CD4-positive, alpha-beta memory T cell (primary cell): ENCODE measurements at regions not wholly inside any gene's neighbourhood (a gene's known extent, or its start where the extent isn't known, plus 50 kb on each side); places are given as distances from the start of the nearest gene placed in this dataset.

Experiments
- CTCF ChIA-PET: fragments of 350-600 bp; sonication (Branson Sonifier 250); formaldehyde crosslinking; loops from one replicate; lab custom pipeline; 2021; ENCODE audit warnings: inconsistent platforms; ENCODE audit not compliant: partially characterized antibody; lab: Charles Lee
- POLR2A ChIA-PET: fragments of 350-600 bp; sonication (Branson Sonifier 250); formaldehyde crosslinking; loops from one replicate; lab custom pipeline; 2021; ENCODE audit not compliant: partially characterized antibody; lab: Charles Lee
- DNase-seq, 5 donors: peaks; one replicate each; pipeline versions ENCODE4 v3.0.0 to v3.0.0-alpha.2; 2020 to 2022; ENCODE audit warnings: mixed read lengths in 1 of 5
- H3K27ac ChIP-seq: one replicate; pipeline ENCODE4 v1.7.0; 2013; ENCODE audit warnings: low read depth, low read length
- H3K27me3 ChIP-seq: 2 replicates; pipeline ENCODE4 v1.7.0; 2013; ENCODE audit warnings: mild to moderate bottlenecking, low read length, moderate library complexity; ENCODE audit not compliant: insufficient read depth
- H3K36me3 ChIP-seq: 2 replicates; pipeline ENCODE4 v1.7.0; 2013; ENCODE audit warnings: mild to moderate bottlenecking, low read length, moderate library complexity; ENCODE audit not compliant: insufficient read depth
- H3K4me1 ChIP-seq: 2 replicates; pipeline ENCODE4 v1.7.0; 2013; ENCODE audit warnings: mild to moderate bottlenecking, low read length, moderate library complexity; ENCODE audit not compliant: insufficient read depth
- H3K4me3 ChIP-seq, 2 donors: one replicate each; pipeline ENCODE4 v1.7.0; 2013; ENCODE audit warnings: low read length in 2 of 2, mild to moderate bottlenecking in 1 of 2
- H3K9me3 ChIP-seq, 2 donors: one replicate each; pipeline ENCODE4 v1.7.0; 2013; ENCODE audit warnings: low read length in 2 of 2, control low read depth in 1 of 2; ENCODE audit not compliant: control insufficient read depth in 1 of 2
- H3K27ac Mint-ChIP-seq, 7 donors: one replicate each; pipeline ENCODE4 v1.8.0; 2020 to 2021; ENCODE audit warnings: mixed read lengths in 7 of 7, mild to moderate bottlenecking in 6 of 7, inconsistent platforms in 3 of 7, moderate library complexity in 3 of 7
- H3K27me3 Mint-ChIP-seq, 2 donors: one replicate each; pipeline ENCODE4 v1.8.0; 2020 to 2021; ENCODE audit warnings: mixed read lengths in 2 of 2
- H3K36me3 Mint-ChIP-seq, 2 donors: one replicate each; pipeline ENCODE4 v1.8.0; 2020 to 2021; ENCODE audit warnings: mixed read lengths in 2 of 2, inconsistent platforms in 1 of 2, mild to moderate bottlenecking in 1 of 2
- H3K4me1 Mint-ChIP-seq, 4 donors: one replicate each; pipeline ENCODE4 v1.8.0; 2020 to 2021; ENCODE audit warnings: mixed read lengths in 4 of 4, mild to moderate bottlenecking in 1 of 4
- H3K4me3 Mint-ChIP-seq, 8 donors: one replicate each; pipeline ENCODE4 v1.8.0; 2020 to 2021; ENCODE audit warnings: mixed read lengths in 8 of 8, mild to moderate bottlenecking in 7 of 8, moderate library complexity in 6 of 8, inconsistent platforms in 3 of 8
- H3K9me3 Mint-ChIP-seq, 8 donors: one replicate each; pipeline ENCODE4 v1.8.0; 2020 to 2021; ENCODE audit warnings: mixed read lengths in 8 of 8, mild to moderate bottlenecking in 5 of 8, inconsistent platforms in 3 of 8, moderate library complexity in 1 of 8
- intact Hi-C: fragments of 100-400 bp; cut with micrococcal nuclease; formaldehyde crosslinking; loops from one replicate; pipeline ENCODE4 v1.15.1; 2023

GRCh38 chr2:187943772-187944369 is 347.8 kb upstream of the GULP1 start:
- Histone ChIP-seq H3K36me3 (no peaks in the 10 kb centered on the region), H3K27me3 (no peaks in the 10 kb centered on the region), H3K9me3 (no peaks in the 10 kb centered on the region), H3K4me3 (no peak overlapping the region), H3K27ac (no peak overlapping the region), H3K4me1 (no peaks in the 10 kb centered on the region)
- DNase-seq = no peak
- Mint-ChIP-seq H3K9me3 (peaks cover 0 to 4% (median under 1%) of the 10 kb centered on the region in 8 donors), H3K4me1 (no peaks in the 10 kb centered on the region), H3K27me3 (no peaks in the 10 kb centered on the region), H3K36me3 (no peaks in the 10 kb centered on the region), H3K27ac (no peak overlapping the region), H3K4me3 (no peak overlapping the region)
- intact Hi-C loops = no loop called here
- ChIA-PET CTCF (interaction anchor here (1.1 kb wide), 1 partner anchor 9 kb away, joined by 3 read pairs; no protein-coding TSS in a partner anchor), POLR2A (no interaction called here)

GRCh38 chr2:187949859-187950258 is 341.8 kb upstream of the GULP1 start:
- ChIA-PET POLR2A (no interaction called here), CTCF (no interaction called here)
- Histone ChIP-seq H3K36me3 (no peaks in the 10 kb centered on the region), H3K4me1 (no peaks in the 10 kb centered on the region), H3K27me3 (no peaks in the 10 kb centered on the region), H3K4me3 (no peak overlapping the region), H3K9me3 (no peaks in the 10 kb centered on the region), H3K27ac (no peak overlapping the region)
- Mint-ChIP-seq H3K36me3 (no peaks in the 10 kb centered on the region), H3K9me3 (peaks cover 2 to 22% (median 11%) of the 10 kb centered on the region in 8 donors), H3K4me1 (no peaks in the 10 kb centered on the region), H3K4me3 (no peak overlapping the region), H3K27ac (no peak overlapping the region), H3K27me3 (no peaks in the 10 kb centered on the region)
- intact Hi-C loops = no loop called here
- no peak for DNase-seq

GRCh38 chr2:187951470-187952218 is 340.0 kb upstream of the GULP1 start:
- intact Hi-C loops = no loop called here
- no peaks in the 10 kb centered on the region for H3K4me1 Mint-ChIP-seq
- Histone ChIP-seq H3K27me3 (no peaks in the 10 kb centered on the region), H3K36me3 (no peaks in the 10 kb centered on the region), H3K4me1 (no peaks in the 10 kb centered on the region), H3K4me3 (no peak overlapping the region), H3K27ac (no peak overlapping the region), H3K9me3 (no peaks in the 10 kb centered on the region)
- H3K4me3 Mint-ChIP-seq = no peak overlapping the region
- POLR2A ChIA-PET = no interaction called here
- H3K27me3 Mint-ChIP-seq = no peaks in the 10 kb centered on the region
- no peak for DNase-seq
- peaks cover 0 to 22% (median 10%) of the 10 kb centered on the region in 8 donors for H3K9me3 Mint-ChIP-seq
- no peak overlapping the region for H3K27ac Mint-ChIP-seq
- CTCF ChIA-PET = no interaction called here
- H3K36me3 Mint-ChIP-seq = no peaks in the 10 kb centered on the region

- no peaks in the 10 kb centered on the region for H3K36me3 ChIP-seq
- no peaks in the 10 kb centered on the region for H3K27me3 Mint-ChIP-seq
- CTCF ChIA-PET = no interaction called here
Measured at GRCh38 chr2:187956906-187957534, 334.7 kb upstream of the GULP1 start.

GRCh38 chr2:187959821-187960220 is 331.9 kb upstream of the GULP1 start:
- Mint-ChIP-seq H3K9me3 (peaks cover 0 to 5% (median 0%) of the 10 kb centered on the region in 8 donors), H3K4me3 (no peak overlapping the region), H3K36me3 (no peaks in the 10 kb centered on the region), H3K27ac (no peak overlapping the region), H3K27me3 (no peaks in the 10 kb centered on the region), H3K4me1 (no peaks in the 10 kb centered on the region)
- no peak for DNase-seq
- no peaks in the 10 kb centered on the region for H3K9me3 ChIP-seq
- ChIA-PET CTCF (no interaction called here), POLR2A (no interaction called here)
- H3K27me3 ChIP-seq = no peaks in the 10 kb centered on the region
- no peak overlapping the region for H3K27ac ChIP-seq
- intact Hi-C loops = no loop called here
- no peak overlapping the region for H3K4me3 ChIP-seq
- H3K36me3 ChIP-seq = no peaks in the 10 kb centered on the region
- H3K4me1 ChIP-seq = no peaks in the 10 kb centered on the region

More at GRCh38 chr2:187956906-187957534, 334.7 kb upstream of the GULP1 start:
- POLR2A ChIA-PET = no interaction called here
- no peaks in the 10 kb centered on the region for H3K4me1 Mint-ChIP-seq
- Histone ChIP-seq H3K9me3 (no peaks in the 10 kb centered on the region), H3K4me1 (no peaks in the 10 kb centered on the region), H3K4me3 (no peak overlapping the region), H3K27ac (no peak overlapping the region), H3K27me3 (no peaks in the 10 kb centered on the region)
- H3K27ac Mint-ChIP-seq = no peak overlapping the region
- intact Hi-C loops = no loop called here
- H3K4me3 Mint-ChIP-seq = no peak overlapping the region
- H3K36me3 Mint-ChIP-seq = no peaks in the 10 kb centered on the region
- peaks cover 0 to 10% (median 3%) of the 10 kb centered on the region in 8 donors for H3K9me3 Mint-ChIP-seq
- no peak for DNase-seq

GRCh38 chr2:187962538-187962937 is 329.1 kb upstream of the GULP1 start:
- no peaks in the 10 kb centered on the region for H3K27me3 ChIP-seq
- no peaks in the 10 kb centered on the region for H3K4me1 ChIP-seq
- no peak overlapping the region for H3K27ac Mint-ChIP-seq
- peaks cover 0 to 4% (median 0%) of the 10 kb centered on the region in 8 donors for H3K9me3 Mint-ChIP-seq
- DNase-seq = no peak
- intact Hi-C loops = no loop called here
- POLR2A ChIA-PET = no interaction called here
- H3K4me3 ChIP-seq = no peak overlapping the region
- no peaks in the 10 kb centered on the region for H3K9me3 ChIP-seq
- H3K27ac ChIP-seq = no peak overlapping the region
- no peak overlapping the region for H3K4me3 Mint-ChIP-seq
- H3K27me3 Mint-ChIP-seq = no peaks in the 10 kb centered on the region
- CTCF ChIA-PET = no interaction called here
- no peaks in the 10 kb centered on the region for H3K36me3 ChIP-seq
- no peaks in the 10 kb centered on the region for H3K36me3 Mint-ChIP-seq
- no peaks in the 10 kb centered on the region for H3K4me1 Mint-ChIP-seq

- POLR2A ChIA-PET = no interaction called here
- no peak for DNase-seq
- Histone ChIP-seq H3K4me1 (no peaks in the 10 kb centered on the region), H3K27me3 (no peaks in the 10 kb centered on the region), H3K27ac (no peak overlapping the region), H3K9me3 (no peaks in the 10 kb centered on the region), H3K36me3 (no peaks in the 10 kb centered on the region), H3K4me3 (no peak overlapping the region)
- no peak overlapping the region for H3K27ac Mint-ChIP-seq
- H3K36me3 Mint-ChIP-seq = no peaks in the 10 kb centered on the region
- peaks cover 0 to 7% (median 0%) of the 10 kb centered on the region in 8 donors for H3K9me3 Mint-ChIP-seq
- no peak overlapping the region for H3K4me3 Mint-ChIP-seq
- intact Hi-C loops = no loop called here
- no peaks in the 10 kb centered on the region for H3K27me3 Mint-ChIP-seq
- no peaks in the 10 kb centered on the region for H3K4me1 Mint-ChIP-seq
- CTCF ChIA-PET = no interaction called here
Measured at GRCh38 chr2:187964746-187965145, 326.9 kb upstream of the GULP1 start.
